GM10266 (cell line): ENCODE measurements at regions not wholly inside any gene's neighbourhood (a gene's known extent, or its start where the extent isn't known, plus 50 kb on each side); places are given as distances from the start of the nearest gene placed in this dataset.

Experiments used
- DNase-seq: peaks from one replicate; pipeline ENCODE4 v3.0.0; 2012; ENCODE audit errors: extremely low spot score
- TF ChIP-seq, protein P1 (sequence below): IDR thresholded peaks from 2 replicates; pipeline ENCODE4 v1.5.1; 2012; ENCODE audit warnings: mild to moderate bottlenecking, low read depth; ENCODE audit not compliant: control insufficient read depth, insufficient read depth; ENCODE audit errors: missing control alignments

DNA sequence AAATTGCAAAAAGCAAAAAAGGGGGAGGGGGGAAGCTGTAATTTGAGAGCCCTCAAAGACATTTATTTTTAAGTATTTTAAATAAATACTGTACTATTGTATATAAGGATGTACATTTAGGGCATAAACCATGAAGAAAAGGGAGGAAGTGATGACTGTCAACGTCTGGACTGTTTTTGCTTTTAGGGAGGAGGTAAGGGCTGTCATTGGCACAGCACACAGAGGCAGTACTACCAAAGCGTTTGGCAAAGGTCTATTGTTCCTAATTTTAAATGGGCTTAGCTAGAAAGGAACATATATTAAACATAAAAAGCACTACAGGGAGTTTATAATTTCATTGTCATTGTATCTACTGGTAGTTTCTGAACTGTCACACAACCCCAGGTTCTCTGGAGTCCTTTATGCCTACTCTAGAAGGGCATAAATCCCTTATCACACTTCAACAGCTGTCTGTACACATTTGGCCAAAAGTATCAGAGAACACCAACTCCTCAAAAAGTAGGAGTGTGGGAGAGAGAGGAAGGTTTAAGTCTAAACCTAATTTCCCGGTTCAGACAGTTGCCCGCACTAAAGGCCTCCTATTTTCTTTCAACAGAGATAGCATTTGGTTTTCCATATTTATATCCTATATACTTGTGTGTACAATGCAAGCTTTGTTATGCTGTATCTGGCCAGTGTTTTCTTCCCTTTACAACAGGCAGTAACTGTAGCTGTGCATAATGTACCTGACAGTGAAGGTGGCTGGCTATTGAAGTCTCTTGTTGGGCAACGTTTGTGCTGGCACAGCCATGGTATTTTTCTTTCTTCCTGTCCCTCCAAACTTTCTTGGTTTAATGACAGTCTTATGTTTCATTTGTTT is 406.2 kb downstream of the KLF5 start:
- TF ChIP-seq, protein P1, sequence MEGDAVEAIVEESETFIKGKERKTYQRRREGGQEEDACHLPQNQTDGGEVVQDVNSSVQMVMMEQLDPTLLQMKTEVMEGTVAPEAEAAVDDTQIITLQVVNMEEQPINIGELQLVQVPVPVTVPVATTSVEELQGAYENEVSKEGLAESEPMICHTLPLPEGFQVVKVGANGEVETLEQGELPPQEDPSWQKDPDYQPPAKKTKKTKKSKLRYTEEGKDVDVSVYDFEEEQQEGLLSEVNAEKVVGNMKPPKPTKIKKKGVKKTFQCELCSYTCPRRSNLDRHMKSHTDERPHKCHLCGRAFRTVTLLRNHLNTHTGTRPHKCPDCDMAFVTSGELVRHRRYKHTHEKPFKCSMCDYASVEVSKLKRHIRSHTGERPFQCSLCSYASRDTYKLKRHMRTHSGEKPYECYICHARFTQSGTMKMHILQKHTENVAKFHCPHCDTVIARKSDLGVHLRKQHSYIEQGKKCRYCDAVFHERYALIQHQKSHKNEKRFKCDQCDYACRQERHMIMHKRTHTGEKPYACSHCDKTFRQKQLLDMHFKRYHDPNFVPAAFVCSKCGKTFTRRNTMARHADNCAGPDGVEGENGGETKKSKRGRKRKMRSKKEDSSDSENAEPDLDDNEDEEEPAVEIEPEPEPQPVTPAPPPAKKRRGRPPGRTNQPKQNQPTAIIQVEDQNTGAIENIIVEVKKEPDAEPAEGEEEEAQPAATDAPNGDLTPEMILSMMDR = no peak
- DNase-seq = no peak

DNA sequence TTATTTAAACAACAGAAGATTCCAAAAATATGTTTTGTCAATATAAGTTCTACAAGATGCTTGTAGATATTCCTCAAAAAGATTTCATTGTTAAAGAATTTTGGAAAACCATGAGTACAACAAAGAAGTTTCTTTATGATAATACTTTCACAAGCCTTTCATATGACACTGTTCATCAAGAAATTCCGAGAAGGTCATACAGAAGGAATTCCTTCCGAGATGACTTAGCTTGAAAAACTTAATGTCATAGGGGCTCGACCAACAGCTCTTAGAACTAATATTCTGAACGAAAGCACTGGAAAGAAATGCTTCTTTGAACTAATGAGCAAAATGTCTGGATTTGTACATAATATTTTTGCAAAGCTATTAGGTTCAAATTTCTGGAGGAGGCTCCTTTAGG is 403.4 kb downstream of the KLF5 start:
- DNase-seq = no peak
- TF ChIP-seq, protein P1 = no peak

DNA sequence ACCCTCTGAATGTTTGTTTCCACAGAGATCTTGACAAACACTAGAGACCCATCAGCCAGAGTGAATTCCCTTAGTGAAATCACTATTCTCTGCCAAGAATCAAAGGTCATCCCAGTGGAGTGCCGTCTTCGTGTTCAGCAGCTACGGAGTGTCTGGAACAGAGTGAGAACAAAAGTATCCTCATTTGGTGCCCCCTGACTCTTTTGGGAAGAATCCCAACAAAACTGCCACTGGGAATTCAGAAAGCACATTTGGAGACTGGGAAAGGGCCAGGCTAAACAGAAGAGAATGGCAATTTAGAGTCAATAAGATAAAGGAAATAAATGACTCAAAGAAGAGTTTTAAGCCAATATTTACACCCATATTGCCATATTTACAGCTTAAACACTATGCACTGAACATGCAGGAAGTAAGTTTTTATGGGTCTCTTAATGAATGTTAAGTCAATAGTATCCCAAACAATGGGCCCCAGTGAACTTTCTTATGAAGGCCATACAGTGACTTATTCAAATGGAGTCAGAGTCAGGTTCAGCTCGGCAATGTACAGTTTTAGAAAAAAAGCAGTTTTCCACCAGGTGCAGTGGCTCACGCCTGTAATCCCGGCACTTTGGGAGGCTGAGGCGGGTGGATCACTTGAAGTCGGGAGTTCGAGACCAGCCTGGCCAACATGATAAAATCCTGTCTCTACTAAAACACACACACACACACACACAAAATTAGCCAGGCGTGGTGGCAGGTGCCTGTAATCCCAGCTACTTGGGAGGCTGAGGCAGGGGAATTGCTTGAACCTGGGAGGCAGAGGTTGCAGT is 392.6 kb downstream of the KLF5 start:
- TF ChIP-seq, protein P1 = no peak
- DNase-seq = no peak

DNA sequence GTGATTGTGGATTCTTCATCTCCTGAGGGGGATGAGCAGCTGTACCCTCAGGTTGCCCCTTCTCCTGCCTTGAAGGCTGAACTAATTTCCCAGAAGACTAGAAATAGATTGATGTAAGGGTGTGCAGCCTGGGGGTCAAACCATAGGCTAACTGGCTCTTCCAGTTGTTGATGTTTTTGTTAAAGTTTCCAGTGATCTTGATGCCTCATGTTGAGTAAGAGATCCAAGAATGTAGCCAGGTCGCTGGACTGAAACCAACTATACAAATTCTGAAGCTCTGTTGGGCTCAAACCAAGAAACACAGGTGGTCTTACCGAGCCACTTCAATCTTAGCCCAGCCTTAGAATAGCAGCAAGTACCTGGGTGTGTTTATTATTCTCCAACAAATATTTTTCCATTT is 391.8 kb downstream of the KLF5 start:
- no peak for DNase-seq

DNA sequence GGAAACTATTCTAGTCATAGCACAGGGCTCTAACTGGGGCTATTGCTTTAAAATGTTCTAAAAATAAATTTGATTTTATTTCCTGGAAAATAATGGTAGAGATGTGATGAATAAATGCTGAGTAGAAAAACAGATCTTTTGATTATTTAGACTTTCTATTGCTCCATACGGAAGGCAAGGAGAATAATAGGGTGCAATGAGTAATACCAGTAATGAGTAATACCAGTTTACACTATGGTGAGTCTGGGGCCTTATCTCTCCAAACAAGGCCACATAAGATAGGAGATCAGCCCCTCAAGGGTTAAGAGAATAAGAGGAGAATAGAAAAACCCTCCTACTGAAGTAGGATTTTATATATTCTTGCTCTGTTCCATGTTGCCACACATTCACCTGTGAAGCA is 390.4 kb downstream of the KLF5 start:
- no peak for DNase-seq
- TF ChIP-seq, protein P1 = no peak

More for the DNA sequence above, 391.8 kb downstream of the KLF5 start:
- TF ChIP-seq, protein P1 = no peak

DNA sequence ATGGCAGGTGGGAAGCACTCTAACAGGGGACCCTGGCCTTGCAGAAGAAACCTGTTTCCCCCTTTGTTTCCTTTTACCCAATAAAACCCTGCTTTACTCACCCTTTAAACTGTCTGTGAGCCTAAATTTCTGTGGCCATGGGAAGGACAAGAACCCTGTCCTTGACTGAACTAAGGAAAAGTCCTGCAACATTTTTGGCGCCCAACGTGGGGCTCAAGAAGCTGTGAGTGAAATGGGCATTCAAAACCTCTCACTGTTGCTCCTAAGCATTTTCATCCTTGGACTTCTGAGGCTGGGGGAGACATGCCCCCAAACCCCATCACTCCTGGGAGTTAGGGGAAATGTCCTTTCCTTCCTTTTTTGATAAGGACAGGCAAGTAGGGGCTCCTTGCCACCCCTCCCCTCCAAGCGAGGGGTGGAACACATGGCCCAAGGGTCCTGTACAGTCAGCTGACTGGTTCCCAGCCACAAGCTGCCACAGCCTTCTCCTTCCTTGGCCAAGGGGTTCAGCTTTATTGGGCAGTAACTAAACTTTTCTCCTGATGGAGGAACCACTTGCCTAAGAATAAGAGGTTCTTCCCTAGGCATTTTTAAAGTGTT is 381.6 kb downstream of the KLF5 start:
- no peak for DNase-seq
- TF ChIP-seq, protein P1 = no peak
